ENCODE measurements at regions not wholly inside any gene's neighbourhood (a gene's known extent, or its start where the extent isn't known, plus 50 kb on each side); places are given as distances from the start of the nearest gene placed in this dataset.

- TF ChIP-seq CTCF (IDR thresholded peaks at IDR 0.05; ENCODE audit: control insufficient read depth, insufficient read depth, low read depth, low read length, missing control alignments): no peak
- DNase-seq (ENCODE audit: low read depth): no peak
- H3K4me3 ChIP-seq (ENCODE audit: control insufficient read depth, low read depth, low read length): no peak overlapping the region
These were observed 126.4 kb upstream of the SMAD3 start for GRCh38 chr15:66939016-66939415.

- no peak overlapping the region for H3K4me3 ChIP-seq (ENCODE audit: control insufficient read depth, low read depth, low read length)
- no peak for DNase-seq (ENCODE audit: low read depth)
These were observed 125.9 kb upstream of the SMAD3 start for GRCh38 chr15:66939451-66940023.

GRCh38 chr15:66940368-66940767 is 125.0 kb upstream of the SMAD3 start:
- no peak overlapping the region for H3K4me3 ChIP-seq (ENCODE audit: control insufficient read depth, low read depth, low read length)
- TF ChIP-seq CTCF (IDR thresholded peaks at IDR 0.05; ENCODE audit: control insufficient read depth, insufficient read depth, low read depth, low read length, missing control alignments): no peak
- no peak for DNase-seq (ENCODE audit: low read depth)

More at GRCh38 chr15:66939451-66940023, 125.9 kb upstream of the SMAD3 start:
- TF ChIP-seq CTCF (IDR thresholded peaks at IDR 0.05; ENCODE audit: control insufficient read depth, insufficient read depth, low read depth, low read length, missing control alignments): no peak

- no peak overlapping the region for H3K4me3 ChIP-seq (ENCODE audit: control insufficient read depth, low read depth, low read length)
- TF ChIP-seq CTCF (IDR thresholded peaks at IDR 0.05; ENCODE audit: control insufficient read depth, insufficient read depth, low read depth, low read length, missing control alignments): no peak
- no peak for DNase-seq (ENCODE audit: low read depth)
These were observed 124.2 kb upstream of the SMAD3 start for GRCh38 chr15:66941108-66941711.

- DNase-seq (ENCODE audit: low read depth): no peak
- TF ChIP-seq CTCF (IDR thresholded peaks at IDR 0.05; ENCODE audit: control insufficient read depth, insufficient read depth, low read depth, low read length, missing control alignments): no peak
- H3K4me3 ChIP-seq (ENCODE audit: control insufficient read depth, low read depth, low read length): no peak overlapping the region
These were observed 123.6 kb upstream of the SMAD3 start for GRCh38 chr15:66941791-66942190.

GRCh38 chr15:66942649-66943390 is 122.6 kb upstream of the SMAD3 start:
- TF ChIP-seq CTCF (IDR thresholded peaks at IDR 0.05; ENCODE audit: control insufficient read depth, insufficient read depth, low read depth, low read length, missing control alignments): no peak
- H3K4me3 ChIP-seq (ENCODE audit: control insufficient read depth, low read depth, low read length): no peak overlapping the region
- no peak for DNase-seq (ENCODE audit: low read depth)
